ENCODE measurements at regions not wholly inside any gene's neighbourhood (a gene's known extent, or its start where the extent isn't known, plus 50 kb on each side); places are given as distances from the start of the nearest gene placed in this dataset.

DNA sequence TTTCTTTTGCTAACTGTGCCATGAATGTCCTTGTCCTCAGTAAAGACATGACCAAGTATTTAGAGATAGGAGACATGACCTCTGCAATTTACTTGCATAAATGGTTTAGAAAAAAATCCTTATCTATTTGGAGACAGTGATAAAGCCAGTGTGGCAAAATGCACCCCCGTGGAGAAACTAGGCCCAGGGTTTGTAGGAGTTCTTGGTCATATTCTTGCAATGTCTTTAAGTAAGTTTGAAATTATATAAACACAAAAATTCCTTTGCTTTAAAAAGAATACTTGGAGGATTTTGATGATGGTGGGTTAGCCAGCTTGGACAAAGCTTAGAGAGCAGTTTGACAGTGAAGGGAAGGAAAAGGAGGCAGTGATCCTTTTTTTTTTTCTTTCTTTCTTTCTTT lies 101.9 kb upstream of the SLC45A1 start:
- TF ChIP-seq, protein P1, sequence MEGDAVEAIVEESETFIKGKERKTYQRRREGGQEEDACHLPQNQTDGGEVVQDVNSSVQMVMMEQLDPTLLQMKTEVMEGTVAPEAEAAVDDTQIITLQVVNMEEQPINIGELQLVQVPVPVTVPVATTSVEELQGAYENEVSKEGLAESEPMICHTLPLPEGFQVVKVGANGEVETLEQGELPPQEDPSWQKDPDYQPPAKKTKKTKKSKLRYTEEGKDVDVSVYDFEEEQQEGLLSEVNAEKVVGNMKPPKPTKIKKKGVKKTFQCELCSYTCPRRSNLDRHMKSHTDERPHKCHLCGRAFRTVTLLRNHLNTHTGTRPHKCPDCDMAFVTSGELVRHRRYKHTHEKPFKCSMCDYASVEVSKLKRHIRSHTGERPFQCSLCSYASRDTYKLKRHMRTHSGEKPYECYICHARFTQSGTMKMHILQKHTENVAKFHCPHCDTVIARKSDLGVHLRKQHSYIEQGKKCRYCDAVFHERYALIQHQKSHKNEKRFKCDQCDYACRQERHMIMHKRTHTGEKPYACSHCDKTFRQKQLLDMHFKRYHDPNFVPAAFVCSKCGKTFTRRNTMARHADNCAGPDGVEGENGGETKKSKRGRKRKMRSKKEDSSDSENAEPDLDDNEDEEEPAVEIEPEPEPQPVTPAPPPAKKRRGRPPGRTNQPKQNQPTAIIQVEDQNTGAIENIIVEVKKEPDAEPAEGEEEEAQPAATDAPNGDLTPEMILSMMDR (IDR thresholded peaks at IDR 0.05), result no peak
- TF ChIP-seq POLR2A (IDR thresholded peaks at IDR 0.05), result no peak
